ENCODE measurements at regions not wholly inside any gene's neighbourhood (a gene's known extent, or its start where the extent isn't known, plus 50 kb on each side); places are given as distances from the start of the nearest gene placed in this dataset.

DNA sequence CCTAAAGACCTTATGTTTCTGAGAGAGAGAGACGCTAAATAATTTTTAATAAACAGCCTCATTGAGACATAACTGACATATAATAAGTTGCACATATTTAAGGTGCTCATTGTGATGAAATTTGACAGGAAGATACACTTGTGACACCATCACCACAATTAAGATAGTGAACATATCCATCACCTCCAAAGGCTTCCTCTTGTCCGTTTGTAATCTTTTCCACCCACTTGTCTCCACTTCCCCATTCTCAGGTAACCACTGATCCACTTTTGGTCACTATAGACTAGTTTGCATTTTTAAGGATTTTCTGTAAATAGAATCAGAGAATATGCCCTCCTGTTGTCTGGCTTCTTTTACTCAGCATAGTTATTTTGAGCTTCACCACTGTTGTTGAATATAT, 195.1 kb upstream of the WDR11 start:
- TF ChIP-seq, protein P1, sequence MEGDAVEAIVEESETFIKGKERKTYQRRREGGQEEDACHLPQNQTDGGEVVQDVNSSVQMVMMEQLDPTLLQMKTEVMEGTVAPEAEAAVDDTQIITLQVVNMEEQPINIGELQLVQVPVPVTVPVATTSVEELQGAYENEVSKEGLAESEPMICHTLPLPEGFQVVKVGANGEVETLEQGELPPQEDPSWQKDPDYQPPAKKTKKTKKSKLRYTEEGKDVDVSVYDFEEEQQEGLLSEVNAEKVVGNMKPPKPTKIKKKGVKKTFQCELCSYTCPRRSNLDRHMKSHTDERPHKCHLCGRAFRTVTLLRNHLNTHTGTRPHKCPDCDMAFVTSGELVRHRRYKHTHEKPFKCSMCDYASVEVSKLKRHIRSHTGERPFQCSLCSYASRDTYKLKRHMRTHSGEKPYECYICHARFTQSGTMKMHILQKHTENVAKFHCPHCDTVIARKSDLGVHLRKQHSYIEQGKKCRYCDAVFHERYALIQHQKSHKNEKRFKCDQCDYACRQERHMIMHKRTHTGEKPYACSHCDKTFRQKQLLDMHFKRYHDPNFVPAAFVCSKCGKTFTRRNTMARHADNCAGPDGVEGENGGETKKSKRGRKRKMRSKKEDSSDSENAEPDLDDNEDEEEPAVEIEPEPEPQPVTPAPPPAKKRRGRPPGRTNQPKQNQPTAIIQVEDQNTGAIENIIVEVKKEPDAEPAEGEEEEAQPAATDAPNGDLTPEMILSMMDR (IDR thresholded peaks at IDR 0.05; ENCODE audit: low read depth, low read length), result no peak
- no peak for DNase-seq (ENCODE audit: low read depth in 2 of 2)
- H3K4me3 ChIP-seq (replicated peaks in 1 of 2; ENCODE audit: low read depth in 2 of 2, low read length in 2 of 2), result no peak overlapping the region

GRCh38 chr10:120657371-120657770, 193.8 kb upstream of the WDR11 start:
- TF ChIP-seq, protein P1 (IDR thresholded peaks at IDR 0.05; ENCODE audit: low read depth, low read length), result no peak
- H3K4me3 ChIP-seq (replicated peaks in 1 of 2; ENCODE audit: low read depth in 2 of 2, low read length in 2 of 2), result no peak overlapping the region
- no peak for DNase-seq (ENCODE audit: low read depth in 2 of 2)

- TF ChIP-seq, protein P1 (IDR thresholded peaks at IDR 0.05; ENCODE audit: low read depth, low read length), result no peak
These were observed 191.9 kb upstream of the WDR11 start for GRCh38 chr10:120658943-120659885.

DNA sequence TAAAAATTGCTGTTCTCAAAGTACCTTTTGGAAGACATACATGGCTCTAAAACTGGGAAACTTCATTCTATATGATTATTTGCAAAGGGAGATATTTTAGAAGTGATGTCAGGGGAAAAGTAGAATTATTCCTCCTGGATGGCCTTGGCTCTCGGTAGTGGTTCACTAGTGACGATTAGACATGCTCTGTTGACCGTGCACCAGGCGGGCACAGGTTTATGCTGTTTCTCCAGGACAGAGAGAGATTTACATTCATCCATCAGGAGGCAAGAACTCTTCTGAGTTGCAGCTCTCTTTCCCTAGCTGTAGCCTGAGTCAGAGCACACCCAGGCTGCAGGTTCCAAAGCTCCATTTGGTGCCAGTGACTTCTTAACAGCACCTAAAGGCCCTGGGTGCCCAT, 184.9 kb upstream of the WDR11 start:
- no peak overlapping the region for H3K4me3 ChIP-seq (replicated peaks in 1 of 2; ENCODE audit: low read depth in 2 of 2, low read length in 2 of 2)
- DNase-seq (ENCODE audit: low read depth in 2 of 2), result no peak
- TF ChIP-seq, protein P1 (IDR thresholded peaks at IDR 0.05; ENCODE audit: low read depth, low read length), result no peak

More at GRCh38 chr10:120658943-120659885, 191.9 kb upstream of the WDR11 start:
- no peak overlapping the region for H3K4me3 ChIP-seq (replicated peaks in 1 of 2; ENCODE audit: low read depth in 2 of 2, low read length in 2 of 2)
- no peak for DNase-seq (ENCODE audit: low read depth in 2 of 2)

- no peak overlapping the region for H3K4me3 ChIP-seq (replicated peaks in 1 of 2; ENCODE audit: low read depth in 2 of 2, low read length in 2 of 2)
- TF ChIP-seq, protein P1 (IDR thresholded peaks at IDR 0.05; ENCODE audit: low read depth, low read length), result no peak
- no peak for DNase-seq (ENCODE audit: low read depth in 2 of 2)
These were observed 183.9 kb upstream of the WDR11 start for GRCh38 chr10:120667276-120667675.

GRCh38 chr10:120671491-120671890, 179.7 kb upstream of the WDR11 start:
- no peak overlapping the region for H3K4me3 ChIP-seq (replicated peaks in 1 of 2; ENCODE audit: low read depth in 2 of 2, low read length in 2 of 2)
- TF ChIP-seq, protein P1 (IDR thresholded peaks at IDR 0.05; ENCODE audit: low read depth, low read length), result no peak
- DNase-seq (ENCODE audit: low read depth in 2 of 2), result no peak
